ENCODE measurements at regions not wholly inside any gene's neighbourhood (a gene's known extent, or its start where the extent isn't known, plus 50 kb on each side); places are given as distances from the start of the nearest gene placed in this dataset.

GRCh38 chr21:28427394-28428022 is 565.2 kb downstream of the LTN1 start:
- TF ChIP-seq, protein P1, sequence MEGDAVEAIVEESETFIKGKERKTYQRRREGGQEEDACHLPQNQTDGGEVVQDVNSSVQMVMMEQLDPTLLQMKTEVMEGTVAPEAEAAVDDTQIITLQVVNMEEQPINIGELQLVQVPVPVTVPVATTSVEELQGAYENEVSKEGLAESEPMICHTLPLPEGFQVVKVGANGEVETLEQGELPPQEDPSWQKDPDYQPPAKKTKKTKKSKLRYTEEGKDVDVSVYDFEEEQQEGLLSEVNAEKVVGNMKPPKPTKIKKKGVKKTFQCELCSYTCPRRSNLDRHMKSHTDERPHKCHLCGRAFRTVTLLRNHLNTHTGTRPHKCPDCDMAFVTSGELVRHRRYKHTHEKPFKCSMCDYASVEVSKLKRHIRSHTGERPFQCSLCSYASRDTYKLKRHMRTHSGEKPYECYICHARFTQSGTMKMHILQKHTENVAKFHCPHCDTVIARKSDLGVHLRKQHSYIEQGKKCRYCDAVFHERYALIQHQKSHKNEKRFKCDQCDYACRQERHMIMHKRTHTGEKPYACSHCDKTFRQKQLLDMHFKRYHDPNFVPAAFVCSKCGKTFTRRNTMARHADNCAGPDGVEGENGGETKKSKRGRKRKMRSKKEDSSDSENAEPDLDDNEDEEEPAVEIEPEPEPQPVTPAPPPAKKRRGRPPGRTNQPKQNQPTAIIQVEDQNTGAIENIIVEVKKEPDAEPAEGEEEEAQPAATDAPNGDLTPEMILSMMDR (IDR thresholded peaks at IDR 0.05): no peak
- TF ChIP-seq POLR2A (IDR thresholded peaks at IDR 0.05): no peak
